Muscle layer of colon (tissue), 2 donors: ENCODE measurements at regions not wholly inside any gene's neighbourhood (a gene's known extent, or its start where the extent isn't known, plus 50 kb on each side); places are given as distances from the start of the nearest gene placed in this dataset.

ENCODE experiments used
- H3K27ac ChIP-seq: one replicate; pipeline ENCODE4 v1.7.0; 2013; ENCODE audit warnings: low read depth, mild to moderate bottlenecking, low read length, moderate library complexity
- H3K27me3 ChIP-seq, 2 donors: one replicate each; pipeline ENCODE4 v1.7.0; 2013; ENCODE audit warnings: low read length in 2 of 2, mild to moderate bottlenecking in 2 of 2; ENCODE audit not compliant: insufficient read depth in 2 of 2, control insufficient read depth in 1 of 2
- H3K36me3 ChIP-seq: one replicate; pipeline ENCODE4 v1.7.0; 2013; ENCODE audit warnings: mild to moderate bottlenecking, low read length; ENCODE audit not compliant: insufficient read depth
- H3K4me1 ChIP-seq: one replicate; pipeline ENCODE4 v1.7.0; 2013; ENCODE audit warnings: mild to moderate bottlenecking, low read length; ENCODE audit not compliant: insufficient read depth
- H3K4me3 ChIP-seq, 2 donors: one replicate each; pipeline ENCODE4 v1.7.0; 2013; ENCODE audit warnings: low read length in 2 of 2, low read depth in 1 of 2, mild to moderate bottlenecking in 1 of 2, moderate library complexity in 1 of 2
- H3K9ac ChIP-seq: one replicate; pipeline ENCODE4 v1.7.0; 2013; ENCODE audit warnings: low read length
- H3K9me3 ChIP-seq: one replicate; pipeline ENCODE4 v1.7.0; 2013; ENCODE audit warnings: mild to moderate bottlenecking, low read length
- donor health status: abdominal sarcoma.
- donor health status: Adenocarcinoma of cecum.

GRCh38 chr18:76657911-76658470, 162.9 kb upstream of the ZNF516 start:
- no peaks in the 10 kb centered on the region for H3K9me3 ChIP-seq
- no peak overlapping the region for H3K27ac ChIP-seq
- H3K27me3 ChIP-seq, result no peaks in the 10 kb centered on the region
- no peak overlapping the region for H3K9ac ChIP-seq
- H3K4me3 ChIP-seq, result no peak overlapping the region
- no peaks in the 10 kb centered on the region for H3K4me1 ChIP-seq
- H3K36me3 ChIP-seq, result no peaks in the 10 kb centered on the region

DNA sequence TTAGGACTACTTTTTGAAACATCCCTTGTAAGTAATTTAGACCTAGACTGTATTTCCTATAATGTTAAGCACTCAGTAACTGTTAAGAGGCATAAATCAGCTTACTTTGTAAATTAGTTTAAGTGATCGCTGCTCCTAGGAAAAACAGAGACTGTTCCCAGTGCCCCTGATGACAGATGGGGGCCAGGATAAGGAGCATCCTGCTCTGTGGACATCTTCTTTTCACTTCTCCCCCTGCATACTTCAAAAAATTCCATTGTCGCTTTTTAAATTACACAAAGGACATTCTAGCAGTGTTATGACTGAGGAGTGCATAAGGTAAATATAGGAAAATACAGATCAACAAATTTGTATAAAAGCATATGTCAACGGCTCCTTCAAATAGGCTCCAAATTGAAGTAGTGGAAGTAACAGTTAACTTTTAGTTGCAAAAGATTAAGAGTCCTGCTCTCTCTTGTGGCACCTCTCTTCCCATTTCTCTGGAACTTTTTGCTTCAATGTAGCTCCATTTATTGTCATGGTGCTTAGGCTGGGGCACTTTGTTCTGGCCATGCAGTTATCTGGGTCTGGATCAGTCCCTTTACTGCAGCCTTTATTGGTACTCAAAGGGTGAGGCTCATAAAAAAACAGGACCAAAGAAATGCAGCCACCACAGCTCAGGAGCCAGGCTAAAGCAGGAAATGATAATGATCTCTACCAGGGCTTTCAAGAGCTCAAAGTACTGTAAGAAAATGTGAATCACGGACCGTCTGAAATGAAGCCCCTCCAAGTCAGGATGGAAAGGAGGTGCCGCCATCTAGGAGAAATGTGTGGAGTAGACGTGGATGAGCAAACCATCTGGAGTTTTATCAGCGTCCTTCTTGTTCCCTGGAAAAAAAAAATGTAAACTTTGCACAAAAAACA, 162.1 kb upstream of the ZNF516 start:
- H3K36me3 ChIP-seq, result no peaks in the 10 kb centered on the region
- no peaks in the 10 kb centered on the region for H3K27me3 ChIP-seq
- no peak overlapping the region for H3K9ac ChIP-seq
- H3K4me1 ChIP-seq, result no peaks in the 10 kb centered on the region
- H3K4me3 ChIP-seq, result no peak overlapping the region
- no peaks in the 10 kb centered on the region for H3K9me3 ChIP-seq
- H3K27ac ChIP-seq, result no peak overlapping the region

DNA sequence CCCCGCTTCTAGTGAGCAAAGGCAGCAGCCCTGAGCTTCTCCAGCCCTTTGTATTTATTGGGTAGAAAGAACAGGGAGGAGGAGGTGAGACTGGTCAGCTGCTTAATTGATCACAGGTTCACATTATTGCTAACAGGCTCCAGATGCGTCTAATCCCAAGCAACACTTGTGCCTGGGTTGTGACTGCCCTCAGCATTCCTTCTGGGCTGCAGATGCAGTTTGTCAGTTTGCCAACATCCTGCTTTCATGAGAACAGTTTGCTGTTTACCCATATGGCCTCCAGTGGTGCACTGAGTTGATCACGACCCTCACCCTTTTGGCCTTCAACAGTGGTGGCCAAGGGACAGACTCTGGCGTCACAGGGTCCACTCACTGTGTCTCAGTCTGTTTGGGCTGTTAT, 159.5 kb upstream of the ZNF516 start:
- Histone ChIP-seq H3K9me3 (no peaks in the 10 kb centered on the region), H3K9ac (no peak overlapping the region), H3K27ac (no peak overlapping the region), H3K27me3 (no peaks in the 10 kb centered on the region), H3K4me1 (no peaks in the 10 kb centered on the region), H3K36me3 (no peaks in the 10 kb centered on the region), H3K4me3 (no peak overlapping the region)

- no peak overlapping the region for H3K4me3 ChIP-seq
- no peak overlapping the region for H3K27ac ChIP-seq
- H3K9me3 ChIP-seq, result no peaks in the 10 kb centered on the region
- H3K27me3 ChIP-seq, result no peaks in the 10 kb centered on the region
- H3K4me1 ChIP-seq, result no peaks in the 10 kb centered on the region
- no peak overlapping the region for H3K9ac ChIP-seq
- no peaks in the 10 kb centered on the region for H3K36me3 ChIP-seq
Observed at GRCh38 chr18:76647322-76647721, 152.3 kb upstream of the ZNF516 start.

DNA sequence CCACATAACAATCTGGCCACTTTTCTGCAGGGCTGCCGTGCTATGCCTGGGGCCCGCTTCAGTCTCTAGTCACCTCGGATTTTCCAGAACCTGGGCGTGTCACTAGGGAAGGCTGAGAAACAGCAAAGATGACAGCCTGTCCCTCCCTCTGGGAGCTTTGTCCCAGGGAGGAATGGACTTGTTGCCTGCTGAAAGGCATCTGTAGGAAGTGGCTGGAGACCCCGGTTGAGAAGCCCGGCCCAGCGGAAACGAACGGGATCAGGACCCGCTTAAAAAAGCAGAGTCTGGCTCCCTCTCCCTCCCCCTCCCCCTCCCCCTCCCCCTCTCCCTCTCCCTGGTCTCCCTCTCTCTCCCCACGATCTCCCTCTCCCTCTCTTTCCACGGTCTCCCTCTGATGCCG, 149.5 kb upstream of the ZNF516 start:
- Histone ChIP-seq H3K9me3 (no peaks in the 10 kb centered on the region), H3K27ac (no peak overlapping the region), H3K9ac (no peak overlapping the region), H3K27me3 (no peaks in the 10 kb centered on the region), H3K36me3 (no peaks in the 10 kb centered on the region), H3K4me3 (no peak overlapping the region), H3K4me1 (no peaks in the 10 kb centered on the region)

GRCh38 chr18:76643996-76644395, 149.0 kb upstream of the ZNF516 start:
- H3K4me1 ChIP-seq, result no peaks in the 10 kb centered on the region
- no peaks in the 10 kb centered on the region for H3K9me3 ChIP-seq
- H3K4me3 ChIP-seq, result no peak overlapping the region
- no peak overlapping the region for H3K27ac ChIP-seq
- H3K36me3 ChIP-seq, result no peaks in the 10 kb centered on the region
- H3K9ac ChIP-seq, result no peak overlapping the region
- no peaks in the 10 kb centered on the region for H3K27me3 ChIP-seq

- Histone ChIP-seq H3K4me1 (no peaks in the 10 kb centered on the region), H3K27ac (no peak overlapping the region), H3K27me3 (no peaks in the 10 kb centered on the region), H3K4me3 (no peak overlapping the region), H3K9me3 (no peaks in the 10 kb centered on the region), H3K36me3 (no peaks in the 10 kb centered on the region), H3K9ac (no peak overlapping the region)
Observed at GRCh38 chr18:76643199-76643598, 148.2 kb upstream of the ZNF516 start.

- Histone ChIP-seq H3K27me3 (no peaks in the 10 kb centered on the region), H3K9ac (no peak overlapping the region), H3K27ac (no peak overlapping the region), H3K9me3 (no peaks in the 10 kb centered on the region), H3K4me3 (no peak overlapping the region), H3K4me1 (no peaks in the 10 kb centered on the region), H3K36me3 (no peaks in the 10 kb centered on the region)
Observed at GRCh38 chr18:76640438-76640837, 145.4 kb upstream of the ZNF516 start.

DNA sequence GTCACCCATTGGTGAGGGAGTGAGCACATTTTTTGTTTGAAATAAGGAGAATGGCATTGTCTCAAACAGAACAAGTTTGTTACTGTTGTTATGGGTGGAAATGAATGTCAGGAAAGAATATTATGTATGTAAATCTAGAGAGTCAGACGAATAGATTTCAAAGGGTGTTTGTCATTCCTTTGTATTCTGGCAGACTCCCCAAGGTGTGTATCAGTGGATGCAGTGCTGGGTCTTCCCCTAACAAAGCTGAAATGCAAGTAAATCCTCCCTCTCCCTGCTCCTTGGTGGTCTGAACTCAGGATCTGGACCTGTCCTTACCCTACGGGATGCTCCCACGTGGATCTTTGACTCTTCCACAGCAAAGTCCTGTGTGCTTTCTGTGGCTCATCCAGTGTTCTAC, 139.5 kb upstream of the ZNF516 start:
- Histone ChIP-seq H3K9me3 (no peaks in the 10 kb centered on the region), H3K27ac (no peak overlapping the region), H3K4me1 (no peaks in the 10 kb centered on the region), H3K27me3 (no peaks in the 10 kb centered on the region), H3K4me3 (no peak overlapping the region), H3K9ac (no peak overlapping the region), H3K36me3 (no peaks in the 10 kb centered on the region)

DNA sequence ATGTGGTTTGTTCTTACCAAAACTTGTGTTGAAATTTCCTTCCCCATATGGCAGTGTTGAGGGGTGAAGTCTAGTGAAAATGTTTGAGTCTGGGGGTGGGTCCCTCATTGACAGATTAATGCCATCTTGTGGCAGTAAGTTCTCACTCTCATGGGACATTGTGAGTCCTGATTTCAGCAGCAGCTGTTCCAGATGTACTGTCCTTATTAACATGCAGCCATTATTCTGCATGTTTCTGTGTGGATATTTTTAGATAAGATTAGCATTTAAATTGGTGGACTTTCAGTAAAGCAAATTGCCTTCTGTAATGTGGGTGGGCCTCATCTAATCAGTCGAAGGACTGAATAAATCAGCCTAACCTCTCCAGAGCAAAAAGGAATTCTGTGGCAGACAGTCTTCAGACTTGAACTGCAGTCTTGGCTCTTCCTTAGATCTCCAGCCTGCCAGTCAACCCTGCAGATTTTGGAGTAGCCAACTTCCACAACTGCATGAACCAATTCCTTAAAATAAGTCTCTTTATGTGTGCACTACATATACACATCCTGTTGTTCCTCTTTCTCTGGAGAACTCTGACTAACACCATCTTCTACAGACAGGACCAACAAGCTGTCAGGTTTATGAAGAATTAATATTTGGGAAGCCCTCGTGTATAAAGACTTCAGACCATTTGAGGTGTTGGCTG, 138.7 kb upstream of the ZNF516 start:
- Histone ChIP-seq H3K9ac (no peak overlapping the region), H3K9me3 (no peaks in the 10 kb centered on the region), H3K27ac (no peak overlapping the region), H3K4me3 (no peak overlapping the region), H3K4me1 (no peaks in the 10 kb centered on the region), H3K27me3 (no peaks in the 10 kb centered on the region), H3K36me3 (no peaks in the 10 kb centered on the region)

DNA sequence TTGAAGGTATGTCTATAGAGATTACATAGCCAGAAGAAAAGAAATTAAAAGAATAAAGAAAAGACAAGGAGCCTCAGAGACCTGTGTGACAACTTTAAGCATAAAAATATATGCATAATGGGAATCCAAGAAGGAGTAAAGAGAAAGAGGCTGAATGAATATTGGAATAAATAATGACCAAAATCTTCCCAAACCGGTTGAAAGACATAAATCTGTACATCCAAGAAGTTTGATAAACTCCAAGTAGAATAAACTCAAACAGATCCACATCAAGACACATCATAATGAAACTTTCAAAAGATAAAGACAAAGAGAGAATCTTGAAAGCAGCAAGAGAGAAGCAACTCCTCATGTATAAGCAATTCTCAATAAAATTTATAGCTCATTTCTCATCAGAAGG, 132.4 kb upstream of the ZNF516 start:
- Histone ChIP-seq H3K4me3 (no peak overlapping the region), H3K4me1 (no peaks in the 10 kb centered on the region), H3K9ac (no peak overlapping the region), H3K36me3 (no peaks in the 10 kb centered on the region), H3K9me3 (no peaks in the 10 kb centered on the region), H3K27ac (no peak overlapping the region), H3K27me3 (no peaks in the 10 kb centered on the region)
